ENCODE measurements at regions not wholly inside any gene's neighbourhood (a gene's known extent, or its start where the extent isn't known, plus 50 kb on each side); places are given as distances from the start of the nearest gene placed in this dataset.
"Not testable (repeated sequence)": the region's sequence is repeated elsewhere in the genome, so short reads cannot be mapped to it uniquely, and the experiment has no call there.

DNA sequence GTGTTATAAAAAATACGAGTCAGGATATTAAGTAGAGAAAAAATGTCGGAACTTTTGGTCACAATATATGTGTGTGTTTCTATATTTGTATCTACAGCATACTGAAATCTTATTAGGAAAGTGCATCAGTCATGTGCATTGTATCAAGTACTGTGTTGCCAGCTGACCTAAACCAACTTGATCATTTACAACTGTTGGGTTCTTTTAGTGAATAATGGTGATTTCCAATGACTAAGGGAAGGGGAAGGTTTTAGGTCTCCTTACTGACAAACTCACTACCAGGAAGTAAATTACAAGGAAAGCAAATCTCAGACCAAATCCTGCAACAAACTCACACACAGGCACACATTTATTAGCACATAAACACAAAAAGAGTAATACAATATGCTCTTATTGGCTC, 142.7 kb downstream of the TSEN15 start:
- Histone ChIP-seq H3K4me1 (ENCODE audit: control insufficient read depth, insufficient read depth, low read length) (no peaks in the 10 kb centered on the region), H3K9me3 (replicated peaks; ENCODE audit: control insufficient read depth, insufficient read depth, low read length) (no peaks in the 10 kb centered on the region), H3K4me2 (ENCODE audit: control insufficient read depth, insufficient read depth) (no peak overlapping the region), H3K9ac (ENCODE audit: control insufficient read depth, insufficient read depth, low read length) (no peak overlapping the region), H3K27me3 (replicated peaks in 1 of 2; ENCODE audit: control insufficient read depth in 2 of 2, insufficient read depth in 2 of 2, low read length in 1 of 2) (no peaks in the 10 kb centered on the region), H4K20me1 (ENCODE audit: control insufficient read depth, insufficient read depth) (no peaks in the 10 kb centered on the region), H3K4me3 (no peak overlapping the region), H3K36me3 (ENCODE audit: control insufficient read depth in 2 of 2, insufficient read depth in 2 of 2, low read length in 1 of 2) (no peaks in the 10 kb centered on the region), H3K27ac (ENCODE audit: control insufficient read depth, insufficient read depth) (no peak overlapping the region), H2AFZ (ENCODE audit: control insufficient read depth, low read depth, low read length) (no peak overlapping the region), H3K79me2 (ENCODE audit: control insufficient read depth, insufficient read depth, low read length) (no peaks in the 10 kb centered on the region)
- ChIA-PET CTCF (interaction anchor here (1.0 kb wide), 1 partner anchor 43 kb away, joined by 3 read pairs; no protein-coding TSS in a partner anchor), SMC1A (ENCODE audit: uncharacterized antibody, unreplicated experiment) (no interaction called here), RAD21 (ENCODE audit: unreplicated experiment) (no interaction called here), POLR2A (no interaction called here)
- no peak for FAIRE-seq
- no TSS peak for BruUV-seq (replicated peaks)
- ATAC-seq = no peak
- TF ChIP-seq RFX5 (IDR thresholded peaks at IDR 0.05; ENCODE audit: low read depth, low read length) (no peak), RELA (IDR thresholded peaks at IDR 0.05; ENCODE audit: borderline replicate concordance, partially characterized antibody) (no peak), MEF2A (IDR thresholded peaks at IDR 0.05; ENCODE audit: insufficient read depth, low read depth, low read length) (no peak), SMAD1 (IDR thresholded peaks at IDR 0.05; ENCODE audit: low read depth, partially characterized antibody) (no peak), ZNF687 (IDR thresholded peaks at IDR 0.05) (no peak), MXI1 (IDR thresholded peaks at IDR 0.05; ENCODE audit: low read depth, low read length) (no peak), TCF3 (IDR thresholded peaks at IDR 0.05; ENCODE audit: borderline replicate concordance, insufficient read depth, low read depth, low read length) (no peak), NKRF (conservative IDR thresholded peaks at IDR 0.05) (no peak)
- 29% methylated on average over 2 of the region's 2 CpGs for WGBS (ENCODE audit: insufficient coverage, insufficient replicate concordance, low lambda C conversion rate, missing lambda C conversion rate)
- in situ Hi-C loops (cut with MboI) (no loop called here), intact Hi-C loops (cut with micrococcal nuclease; ENCODE audit: unreplicated experiment) (no loop called here)
- DNase-seq (ENCODE audit: low read depth, low spot score) = no peak

DNA sequence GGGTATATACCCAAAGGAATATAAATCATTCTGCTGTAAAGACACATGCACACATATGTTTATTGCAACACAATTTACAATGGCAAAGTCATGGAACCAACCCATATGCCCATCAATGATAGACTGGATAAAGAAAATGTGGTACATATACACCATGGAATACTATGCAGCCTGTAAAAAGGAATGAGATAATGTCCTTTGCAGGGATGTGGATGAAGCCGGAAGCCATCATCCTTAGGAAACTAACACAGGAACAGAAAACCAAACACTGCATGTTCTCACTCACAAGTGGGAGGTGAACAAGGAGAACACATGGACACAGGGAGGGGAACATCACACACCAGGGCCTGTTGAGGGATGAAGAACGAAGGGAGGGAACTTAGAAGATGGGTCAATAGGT, 144.2 kb downstream of the TSEN15 start:
- H3K27ac ChIP-seq (ENCODE audit: control insufficient read depth, insufficient read depth); H3K9ac ChIP-seq (ENCODE audit: control insufficient read depth, insufficient read depth, low read length); H3K79me2 ChIP-seq (ENCODE audit: control insufficient read depth, insufficient read depth, low read length); DNase-seq (ENCODE audit: low read depth, low spot score); H3K4me1 ChIP-seq (ENCODE audit: control insufficient read depth, insufficient read depth, low read length); H2AFZ ChIP-seq (ENCODE audit: control insufficient read depth, low read depth, low read length); RAD21 ChIA-PET (ENCODE audit: unreplicated experiment); BruUV-seq (replicated peaks); H4K20me1 ChIP-seq (ENCODE audit: control insufficient read depth, insufficient read depth); ATAC-seq; H3K27me3 ChIP-seq (replicated peaks in 1 of 2; ENCODE audit: control insufficient read depth in 2 of 2, insufficient read depth in 2 of 2, low read length in 1 of 2); SMC1A ChIA-PET (ENCODE audit: uncharacterized antibody, unreplicated experiment); H3K9me3 ChIP-seq (replicated peaks; ENCODE audit: control insufficient read depth, insufficient read depth, low read length); POLR2A ChIA-PET; H3K4me2 ChIP-seq (ENCODE audit: control insufficient read depth, insufficient read depth); H3K4me3 ChIP-seq; in situ Hi-C loops (cut with MboI); H3K36me3 ChIP-seq (ENCODE audit: control insufficient read depth in 2 of 2, insufficient read depth in 2 of 2, low read length in 1 of 2); intact Hi-C loops (cut with micrococcal nuclease; ENCODE audit: unreplicated experiment); FAIRE-seq: not testable (repeated sequence)
- 24% methylated on average over 2 of the region's 2 CpGs for WGBS (ENCODE audit: insufficient coverage, insufficient replicate concordance, low lambda C conversion rate, missing lambda C conversion rate)
- CTCF ChIA-PET = interaction anchor here (1.0 to 1.2 kb wide), 2 partner anchors 12 to 26 kb away, joined by 3 to 5 read pairs; no protein-coding TSS in a partner anchor

Data from GM12878 (cell line).